Sciatic nerve (tissue), 2 donors: ENCODE measurements at regions not wholly inside any gene's neighbourhood (a gene's known extent, or its start where the extent isn't known, plus 50 kb on each side); places are given as distances from the start of the nearest gene placed in this dataset.
A peak's percentile ranks its signal among the peaks of the same experiment; 100 is the strongest.

Experiments used
- ATAC-seq: fragments of 200-7000 bp; cut with Tn5 transposase; one replicate; pipeline ENCODE4 v1.9.1; 2020; ENCODE audit warnings: mild to moderate bottlenecking, moderate library complexity
- DNase-seq: peaks from one replicate; pipeline ENCODE4 v3.0.0-alpha.2; 2020; ENCODE audit warnings: low spot score
- intact Hi-C: fragments of 100-400 bp; cut with DNase I; formaldehyde crosslinking; loops from one replicate; pipeline ENCODE4 v1.14.2; 2022
- donor health status: DM: no; HTN: no; CAD: no.
- donor health status: DM: no; HTN: no; CAD: no.

GRCh38 chr20:24131684-24132083, 143.1 kb upstream of the GGTLC1 start:
- intact Hi-C loops, result no loop called here
- ATAC-seq (no peak), DNase-seq (no peak)

GRCh38 chr20:24131281-24131680, 142.7 kb upstream of the GGTLC1 start:
- intact Hi-C loops, result no loop called here
- no peak for ATAC-seq
- DNase-seq, result no peak

- intact Hi-C loops, result no loop called here
- no peak for DNase-seq
- no peak for ATAC-seq
Observed at GRCh38 chr20:24129641-24130040, 141.1 kb upstream of the GGTLC1 start.

- DNase-seq, result no peak
- intact Hi-C loops, result no loop called here
- ATAC-seq, result no peak
Observed at GRCh38 chr20:24124951-24125650, 136.5 kb upstream of the GGTLC1 start.

- DNase-seq (no peak), ATAC-seq (no peak)
- intact Hi-C loops, result no loop called here
Observed at GRCh38 chr20:24124003-24124402, 135.4 kb upstream of the GGTLC1 start.

- ATAC-seq (no peak), DNase-seq (no peak)
- intact Hi-C loops, result no loop called here
Observed at GRCh38 chr20:24118441-24119175, 130.0 kb upstream of the GGTLC1 start.

GRCh38 chr20:24118034-24118433, 129.5 kb upstream of the GGTLC1 start:
- intact Hi-C loops, result no loop called here
- ATAC-seq, result no peak
- DNase-seq, result no peak

GRCh38 chr20:24117383-24117782, 128.8 kb upstream of the GGTLC1 start:
- DNase-seq, result no peak
- intact Hi-C loops, result no loop called here
- ATAC-seq, result no peak

- intact Hi-C loops, result no loop called here
- ATAC-seq (no peak), DNase-seq (no peak)
Observed at GRCh38 chr20:24116611-24117010, 128.0 kb upstream of the GGTLC1 start.

GRCh38 chr20:24112360-24112759, 123.8 kb upstream of the GGTLC1 start:
- intact Hi-C loops, result no loop called here
- no peak for DNase-seq
- no peak for ATAC-seq

GRCh38 chr20:24111858-24112257, 123.3 kb upstream of the GGTLC1 start:
- DNase-seq (no peak), ATAC-seq (no peak)
- intact Hi-C loops, result no loop called here

GRCh38 chr20:24109537-24109936, 121.0 kb upstream of the GGTLC1 start:
- DNase-seq (no peak), ATAC-seq (no peak)
- intact Hi-C loops, result no loop called here

- ATAC-seq (no peak), DNase-seq (no peak)
- intact Hi-C loops, result no loop called here
Observed at GRCh38 chr20:24109008-24109407, 120.4 kb upstream of the GGTLC1 start.

- ATAC-seq (no peak), DNase-seq (no peak)
- intact Hi-C loops, result no loop called here
Observed at GRCh38 chr20:24108581-24108980, 120.0 kb upstream of the GGTLC1 start.

GRCh38 chr20:24106801-24107445, 118.3 kb upstream of the GGTLC1 start:
- DNase-seq (no peak), ATAC-seq (no peak)

GRCh38 chr20:24106150-24106800, 117.7 kb upstream of the GGTLC1 start:
- ATAC-seq, result no peak
- intact Hi-C loops, result no loop called here
- DNase-seq, result no peak

More at GRCh38 chr20:24106801-24107445, 118.3 kb upstream of the GGTLC1 start:
- intact Hi-C loops, result no loop called here

- no peak for DNase-seq
- no peak for ATAC-seq
- intact Hi-C loops, result no loop called here
Observed at GRCh38 chr20:24102749-24103333, 114.3 kb upstream of the GGTLC1 start.

- no peak for DNase-seq
- no peak for ATAC-seq
- intact Hi-C loops, result no loop called here
Observed at GRCh38 chr20:24102290-24102689, 113.7 kb upstream of the GGTLC1 start.

- DNase-seq, result no peak
- intact Hi-C loops, result no loop called here
- peak; percentile 92 for ATAC-seq
Observed at GRCh38 chr20:24100370-24101011, 111.9 kb upstream of the GGTLC1 start.
